KG1 (cell line): ENCODE measurements at regions not wholly inside any gene's neighbourhood (a gene's known extent, or its start where the extent isn't known, plus 50 kb on each side); places are given as distances from the start of the nearest gene placed in this dataset.
"Not testable (repeated sequence)": the region's sequence is repeated elsewhere in the genome, so short reads cannot be mapped to it uniquely, and the experiment has no call there.

ENCODE experiments used
- DNase-seq: peaks from one replicate; lab custom pipeline; 2025; lab: John Stamatoyannopoulos, UW

- DNase-seq: no peak
These were observed 786.8 kb downstream of the TSN start for GRCh38 chr2:122542236-122542635.

GRCh38 chr2:122542646-122543045 lies 787.2 kb downstream of the TSN start:
- DNase-seq: no peak

GRCh38 chr2:122543815-122544214 lies 788.4 kb downstream of the TSN start:
- DNase-seq: no peak

DNA sequence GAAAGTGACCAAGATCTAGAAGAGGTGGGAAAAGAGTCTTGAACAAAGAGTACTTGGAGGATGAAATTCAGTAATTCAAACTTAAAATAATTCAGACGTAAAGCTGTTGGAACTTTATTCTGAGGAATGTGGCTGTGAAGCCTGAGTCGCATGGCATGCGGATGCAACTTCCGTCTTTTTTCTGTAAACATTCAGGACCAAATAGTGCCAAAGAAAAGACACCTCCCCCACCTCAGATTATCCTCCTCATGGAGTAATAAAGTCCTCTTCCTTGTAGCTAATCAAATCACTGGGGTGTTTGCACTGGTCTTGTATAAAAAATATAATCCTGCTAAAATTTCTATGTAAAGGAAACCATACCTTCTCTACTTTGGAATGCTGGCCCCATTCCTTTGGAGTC lies 790.4 kb downstream of the TSN start:
- DNase-seq: no peak

GRCh38 chr2:122562775-122563174 lies 807.3 kb downstream of the TSN start:
- no peak for DNase-seq

- DNase-seq: no peak
These were observed 808.3 kb downstream of the TSN start for GRCh38 chr2:122563781-122564180.

DNA sequence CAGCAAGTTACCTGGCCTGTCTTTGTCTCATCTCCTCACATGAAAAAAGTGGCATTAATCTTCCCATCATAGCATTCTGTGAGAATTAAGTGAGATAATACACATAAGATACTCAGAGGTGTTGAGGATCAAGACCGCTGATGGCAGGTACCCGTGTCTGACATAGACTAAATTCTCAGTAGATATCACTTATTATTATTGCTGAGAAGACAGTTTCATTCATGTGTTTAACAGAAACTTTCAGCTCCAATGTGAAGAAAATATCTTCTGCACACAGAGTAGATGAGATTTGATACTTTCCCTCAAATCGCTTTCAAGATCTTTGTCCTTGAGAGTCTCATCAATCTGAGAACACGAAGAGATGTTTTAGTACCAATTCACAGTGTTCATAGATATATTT lies 809.4 kb downstream of the TSN start:
- DNase-seq: no peak

DNA sequence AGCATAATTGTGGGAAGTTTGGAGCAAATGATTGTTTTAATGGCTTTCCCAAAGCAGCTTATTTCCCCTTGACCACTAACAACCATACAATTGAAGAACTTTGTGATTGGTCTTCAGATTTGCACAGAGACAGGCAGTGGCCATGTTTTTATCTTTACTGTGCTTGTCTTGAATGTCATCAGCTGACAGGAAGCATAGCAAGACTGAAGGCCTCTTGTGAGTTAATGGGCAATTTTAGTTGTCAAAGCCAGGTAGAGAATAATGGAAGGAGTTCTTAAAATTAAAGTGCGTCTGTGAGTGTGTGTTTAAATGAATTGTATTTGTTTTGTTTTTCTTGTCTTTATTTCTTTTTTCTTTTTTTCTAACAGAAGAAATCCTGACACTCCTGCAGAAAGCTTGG lies 809.9 kb downstream of the TSN start:
- no peak for DNase-seq

GRCh38 chr2:122570641-122571040 lies 815.2 kb downstream of the TSN start:
- no peak for DNase-seq

DNA sequence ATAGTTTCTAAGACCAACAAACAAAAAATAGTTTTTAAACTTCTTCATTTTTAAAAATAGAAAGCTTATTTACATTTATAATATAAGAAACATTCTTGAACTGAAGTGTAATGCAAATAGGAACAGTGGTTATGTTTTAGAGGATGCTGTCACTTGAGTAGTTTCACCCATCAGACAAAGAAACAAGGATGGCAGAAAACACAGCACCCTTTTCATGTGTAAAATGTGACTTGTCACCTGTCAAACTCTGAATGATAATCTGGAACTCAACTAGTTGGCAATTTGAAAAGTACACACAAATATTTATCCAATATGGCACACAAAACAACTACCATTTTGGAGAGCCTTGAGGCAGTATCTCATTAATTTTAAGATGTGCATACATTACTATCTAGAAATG lies 816.0 kb downstream of the TSN start:
- DNase-seq: not testable (repeated sequence)

DNA sequence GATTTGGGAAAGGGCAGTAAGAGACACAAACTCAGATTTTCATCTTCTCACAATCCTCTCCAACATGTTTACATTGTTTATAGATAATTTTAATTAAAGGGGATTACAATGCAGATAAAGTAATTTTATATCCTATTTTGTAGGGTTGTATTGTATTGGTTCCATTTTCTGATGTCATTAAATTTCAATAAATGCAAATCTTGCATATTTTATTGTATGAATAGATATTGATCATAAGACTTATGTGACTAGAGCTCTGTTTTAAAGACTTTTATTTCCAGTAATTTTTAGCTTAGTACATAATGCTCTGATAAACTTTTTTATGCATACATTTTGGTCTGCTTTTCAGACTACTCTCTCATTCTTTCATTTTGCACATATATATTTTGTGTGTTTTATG lies 819.6 kb downstream of the TSN start:
- no peak for DNase-seq

DNA sequence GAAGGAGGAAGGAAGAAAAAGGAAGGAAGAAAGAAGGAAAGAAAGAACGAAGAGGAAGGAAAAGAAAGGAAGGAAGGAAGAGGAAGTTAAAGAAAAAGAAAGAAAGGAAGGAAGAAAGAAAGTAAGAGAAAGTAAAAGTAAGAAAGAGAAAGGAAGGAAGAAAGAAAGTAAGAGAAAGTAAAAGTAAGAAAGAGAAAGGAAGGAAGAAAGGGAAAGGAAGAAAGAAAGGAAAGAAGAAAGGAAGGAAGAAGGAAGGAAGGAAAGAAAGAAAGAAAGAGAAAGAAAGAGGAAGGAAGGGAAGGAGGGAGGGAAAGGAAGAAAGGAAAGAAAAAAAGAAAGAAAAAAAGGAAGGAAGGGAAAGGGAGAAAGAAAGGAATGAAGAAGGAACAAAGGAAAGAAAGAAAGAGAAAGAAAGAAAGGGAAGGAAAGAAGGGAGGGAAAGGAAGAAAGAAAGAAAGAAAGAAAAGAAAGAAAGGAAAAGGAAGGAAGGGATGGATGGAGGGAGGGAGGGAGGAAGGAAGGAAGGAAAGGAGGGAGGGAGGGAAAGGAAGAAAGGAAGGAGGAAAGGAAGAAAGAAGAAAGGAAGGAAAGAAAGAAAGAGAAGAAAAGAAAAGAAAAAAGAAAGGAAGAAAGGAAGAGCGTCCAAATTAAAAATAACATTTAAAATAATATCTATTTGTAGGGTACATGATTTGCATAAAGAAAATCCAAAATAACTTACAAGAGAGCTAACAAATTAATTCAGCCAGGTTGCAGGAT lies 827.9 kb downstream of the TSN start:
- no peak for DNase-seq

DNA sequence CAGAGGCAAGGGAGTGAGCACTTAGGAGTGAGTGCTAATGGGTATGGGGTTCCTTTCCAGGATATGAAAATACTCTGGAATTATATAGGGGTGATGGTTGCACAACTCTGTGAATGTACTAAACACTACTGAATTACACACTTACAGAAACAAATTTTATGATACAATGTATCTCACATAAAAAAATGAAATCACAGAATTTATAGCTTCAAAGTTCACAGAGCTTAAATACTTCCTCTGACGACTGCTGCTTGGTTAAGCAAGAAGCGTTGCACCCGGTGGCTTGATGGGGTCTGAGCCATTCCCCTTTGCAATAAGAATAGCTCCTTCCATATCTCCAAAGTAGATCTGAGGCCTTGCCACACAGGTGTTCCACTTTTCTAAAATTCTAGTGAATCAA lies 835.1 kb downstream of the TSN start:
- no peak for DNase-seq

DNA sequence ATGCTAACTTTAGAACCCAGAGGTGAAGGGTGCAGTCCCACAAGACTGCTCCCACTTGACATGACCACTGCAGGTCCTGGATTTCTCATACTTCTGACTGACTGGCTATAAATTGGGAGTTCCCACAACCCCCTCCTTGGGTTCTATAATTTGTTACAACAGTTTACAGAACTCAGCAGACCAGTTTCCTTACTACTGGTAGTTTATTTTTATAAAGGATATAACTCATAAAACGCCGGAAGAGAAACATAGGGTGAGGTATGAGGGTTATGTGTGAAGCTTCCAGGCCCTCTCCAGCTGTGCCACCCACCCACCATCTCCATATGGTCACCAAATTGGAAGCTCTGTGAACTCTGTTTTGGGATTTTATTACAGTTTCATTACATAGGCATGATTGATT lies 839.6 kb downstream of the TSN start:
- no peak for DNase-seq

GRCh38 chr2:122596598-122596997 lies 841.1 kb downstream of the TSN start:
- DNase-seq: no peak

GRCh38 chr2:122598784-122599183 lies 843.3 kb downstream of the TSN start:
- DNase-seq: no peak

DNA sequence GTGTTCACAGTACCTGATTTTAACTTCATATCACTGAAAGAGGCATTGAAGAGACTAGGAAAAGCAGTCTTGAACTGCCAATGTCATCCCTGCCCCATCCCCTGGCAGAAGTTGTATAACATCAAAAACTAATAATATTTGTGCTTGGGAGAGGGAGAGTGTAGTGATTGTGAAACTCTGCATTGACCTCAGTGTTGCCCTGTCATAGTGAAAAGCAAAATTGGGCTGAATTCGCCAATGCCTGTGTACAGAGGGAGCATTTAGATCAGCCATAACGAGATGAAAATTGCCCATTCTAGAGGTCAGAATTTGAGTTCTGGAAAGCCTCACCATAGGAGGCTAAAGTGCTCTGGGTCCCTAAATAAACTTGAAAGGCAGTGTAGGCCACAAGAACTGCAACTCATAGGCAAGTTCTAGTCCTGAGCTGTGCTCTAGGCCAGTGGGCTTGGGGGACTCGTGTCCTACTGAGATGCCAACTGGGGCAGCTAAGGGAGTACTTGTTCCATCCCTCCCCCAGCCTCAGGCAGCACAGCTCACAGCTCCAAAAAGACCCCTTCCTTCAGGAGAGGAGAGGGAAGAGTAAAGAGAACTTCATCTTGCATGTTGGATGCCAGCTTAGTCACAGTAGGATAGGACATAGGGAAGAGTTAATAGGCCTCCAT lies 855.6 kb downstream of the TSN start:
- DNase-seq: no peak

GRCh38 chr2:122622934-122623333 lies 867.5 kb downstream of the TSN start:
- no peak for DNase-seq

DNA sequence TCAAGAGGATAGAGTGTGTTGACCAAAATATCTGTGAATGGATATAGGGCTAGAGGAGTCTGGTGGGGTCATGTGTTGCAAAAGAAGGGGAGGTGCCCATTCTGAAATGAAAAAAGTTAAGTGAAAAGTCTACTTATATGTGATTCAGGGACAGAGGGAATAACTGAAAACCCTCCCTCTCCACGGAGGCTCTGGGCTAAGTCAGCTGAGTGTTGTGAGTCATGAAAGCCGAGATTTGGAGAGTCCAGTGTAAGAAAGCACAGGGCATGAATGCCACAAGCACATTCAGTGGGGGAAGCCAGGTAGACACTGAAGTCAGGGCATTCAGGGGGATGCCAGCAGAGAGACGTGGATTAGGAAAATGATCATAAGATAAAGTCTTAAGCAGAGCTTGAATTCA lies 871.9 kb downstream of the TSN start:
- DNase-seq: no peak

DNA sequence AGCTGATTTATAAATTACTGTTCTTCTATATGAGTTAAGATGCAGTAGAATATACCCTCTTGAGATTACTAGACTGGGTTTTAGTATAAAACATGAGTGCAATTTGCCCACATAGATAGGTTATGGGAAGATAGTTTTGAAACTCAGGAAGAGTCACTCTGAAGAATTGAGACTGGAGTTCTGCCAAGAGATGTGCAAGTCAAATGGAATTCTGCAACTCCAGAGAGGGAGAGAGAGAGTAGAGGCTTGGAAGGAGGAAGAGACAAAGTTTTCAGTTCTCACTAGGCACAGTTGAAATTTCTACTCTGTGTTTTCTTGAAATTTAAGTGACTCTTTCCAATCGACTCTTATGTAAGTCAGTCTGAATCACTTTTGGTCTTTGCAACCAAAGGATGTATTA lies 878.8 kb downstream of the TSN start:
- no peak for DNase-seq

GRCh38 chr2:122634920-122635319 lies 879.5 kb downstream of the TSN start:
- no peak for DNase-seq

DNA sequence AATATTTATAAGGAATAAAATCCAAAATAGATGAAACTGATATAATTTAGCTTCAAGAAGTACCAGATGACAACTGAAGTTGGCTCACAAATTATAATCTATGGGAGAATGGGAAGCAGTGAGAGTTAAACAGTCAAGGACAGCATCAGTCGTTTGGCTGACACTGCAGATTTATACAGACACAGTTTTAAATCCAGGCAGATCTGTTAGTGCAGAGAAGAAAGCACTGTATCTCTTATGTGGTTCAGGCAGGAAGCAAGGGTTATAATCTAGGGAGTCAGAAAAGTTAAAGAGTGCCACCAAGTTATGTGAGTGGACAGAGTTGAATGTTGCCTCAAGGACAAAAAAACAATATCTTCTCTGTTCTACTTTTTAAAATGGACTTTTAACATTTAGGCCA lies 880.2 kb downstream of the TSN start:
- DNase-seq: no peak

DNA sequence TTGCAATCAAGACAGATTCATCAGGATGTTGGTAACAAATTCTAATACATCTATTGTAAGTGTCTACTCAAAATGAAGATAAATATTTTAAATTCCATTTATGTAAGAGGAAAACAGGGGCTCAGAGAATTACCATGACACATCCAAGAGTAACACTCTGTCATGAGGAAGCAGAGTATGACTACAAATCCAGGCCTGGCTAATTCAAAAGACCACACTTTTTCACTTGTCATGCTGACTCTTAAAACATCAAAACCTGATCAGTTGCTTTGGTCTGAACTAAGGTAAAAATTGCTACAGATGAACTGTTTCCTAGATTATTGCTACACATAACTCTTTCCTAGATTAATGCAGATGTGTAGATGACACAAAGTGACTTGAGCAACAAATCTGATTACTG lies 880.6 kb downstream of the TSN start:
- no peak for DNase-seq

DNA sequence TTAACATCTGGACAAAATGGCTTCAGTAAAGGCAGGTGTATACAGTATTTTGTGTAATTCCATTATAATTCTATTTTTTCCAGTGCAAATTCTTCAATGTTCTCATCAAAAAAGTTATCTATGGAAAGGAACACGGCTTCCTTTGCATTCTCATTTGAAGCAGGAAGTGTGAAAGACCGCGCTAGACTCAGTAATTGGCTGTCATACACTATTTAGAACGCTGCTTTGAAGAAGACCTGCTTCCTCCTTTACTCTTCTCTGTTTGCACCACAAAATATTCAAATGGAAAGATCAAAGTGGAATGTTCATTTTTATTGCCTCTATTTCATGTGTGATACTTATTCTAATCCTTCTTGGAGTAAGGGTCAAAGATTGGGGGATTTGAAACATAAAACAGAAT lies 883.7 kb downstream of the TSN start:
- no peak for DNase-seq
